Suppressor macrophage treated with lipopolysaccharide for 4 hours (primary cell): ENCODE measurements at regions not wholly inside any gene's neighbourhood (a gene's known extent, or its start where the extent isn't known, plus 50 kb on each side); places are given as distances from the start of the nearest gene placed in this dataset.
A peak's percentile ranks its signal among the peaks of the same experiment; 100 is the strongest.

Source experiments
- DNase-seq: peaks from one replicate; pipeline ENCODE4 v3.0.0-alpha.2; 2020

GRCh38 chr17:77266891-77267341 is 126.1 kb downstream of the SEC14L1 start:
- peak; percentile 73 for DNase-seq

GRCh38 chr17:77269696-77270681 is 129.2 kb downstream of the SEC14L1 start:
- DNase-seq = peak; percentile 16

GRCh38 chr17:77271411-77271810 is 130.6 kb downstream of the SEC14L1 start:
- DNase-seq = no peak

- peak; percentile 44 for DNase-seq
Observed at GRCh38 chr17:77273397-77274085, 132.8 kb downstream of the SEC14L1 start.

- DNase-seq = no peak
Observed at GRCh38 chr17:77274096-77274845, 133.5 kb downstream of the SEC14L1 start.

GRCh38 chr17:77279448-77280303 is 138.9 kb downstream of the SEC14L1 start:
- peak; percentile 87 for DNase-seq

- peak; percentile 62 for DNase-seq
Observed at GRCh38 chr17:77280304-77281121, 139.7 kb downstream of the SEC14L1 start.

GRCh38 chr17:77281122-77281903 is 140.5 kb downstream of the SEC14L1 start:
- peak; percentile 65 for DNase-seq

GRCh38 chr17:77281904-77282367 is 141.2 kb downstream of the SEC14L1 start:
- peak; percentile 37 for DNase-seq

GRCh38 chr17:77282524-77283515 is 142.1 kb downstream of the SEC14L1 start:
- peak; percentile 80 for DNase-seq

- DNase-seq = no peak
Observed at GRCh38 chr17:77284023-77284617, 143.4 kb downstream of the SEC14L1 start.

GRCh38 chr17:77285594-77286390 is 145.0 kb downstream of the SEC14L1 start:
- peak; percentile 99 for DNase-seq

GRCh38 chr17:77286391-77286640 is 145.5 kb downstream of the SEC14L1 start:
- DNase-seq = no peak

GRCh38 chr17:77286641-77287431 is 146.1 kb downstream of the SEC14L1 start:
- peak; percentile 71 for DNase-seq

GRCh38 chr17:77287432-77288068 is 146.8 kb downstream of the SEC14L1 start:
- no peak for DNase-seq

GRCh38 chr17:77288115-77288619 is 147.4 kb downstream of the SEC14L1 start:
- DNase-seq = no peak
